ENCODE measurements at regions not wholly inside any gene's neighbourhood (a gene's known extent, or its start where the extent isn't known, plus 50 kb on each side); places are given as distances from the start of the nearest gene placed in this dataset.
A peak's percentile ranks its signal among the peaks of the same experiment; 100 is the strongest.

DNA sequence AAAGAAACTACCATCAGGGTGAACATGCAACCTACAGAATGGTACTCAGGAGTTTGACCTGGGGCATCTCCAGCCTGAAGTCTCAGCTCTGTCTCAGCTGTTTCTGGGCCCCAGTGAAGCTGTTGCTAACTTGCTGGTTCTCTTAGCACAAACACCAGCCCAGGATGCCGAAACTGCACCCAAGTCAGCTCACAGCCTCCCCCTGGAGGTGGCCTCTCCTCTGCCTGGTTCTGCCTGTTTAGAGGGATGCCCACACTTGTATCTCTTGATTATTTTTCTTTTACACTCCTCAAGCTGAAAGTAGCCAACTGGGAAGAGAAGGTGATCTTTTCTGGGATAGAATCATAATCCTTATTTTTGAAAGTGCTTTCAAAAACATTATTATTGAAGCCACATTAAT lies 289.0 kb upstream of the RASGRP1 start:
- H3K36me3 ChIP-seq (ENCODE audit: insufficient read depth, low read length) = no peaks in the 10 kb centered on the region
- H3K27me3 ChIP-seq (ENCODE audit: insufficient read depth, low read length, poor library complexity, severe bottlenecking) = no peaks in the 10 kb centered on the region
- no peak overlapping the region for H3K4me3 ChIP-seq (ENCODE audit: low read length)
- H3K4me3 Mint-ChIP-seq = no peak overlapping the region
- no peak overlapping the region for H3K27ac ChIP-seq (ENCODE audit: low read depth, low read length)
- no peaks in the 10 kb centered on the region for H3K9me3 Mint-ChIP-seq
- H3K9me3 ChIP-seq (ENCODE audit: low read length) = no peaks in the 10 kb centered on the region
- no peaks in the 10 kb centered on the region for H3K4me1 ChIP-seq (ENCODE audit: insufficient read depth, low read length)
- ChIA-PET CTCF (no interaction called here), POLR2A (no interaction called here)
- peak in 4 of 5 donors; percentile 3 to 59 (median 8) for DNase-seq
- H3K4me1 Mint-ChIP-seq = no peaks in the 10 kb centered on the region
- peaks cover 16 to 31% of the 10 kb centered on the region in 2 donors for H3K27me3 Mint-ChIP-seq
- H3K36me3 Mint-ChIP-seq = no peaks in the 10 kb centered on the region
- no peak overlapping the region for H3K27ac Mint-ChIP-seq

DNA sequence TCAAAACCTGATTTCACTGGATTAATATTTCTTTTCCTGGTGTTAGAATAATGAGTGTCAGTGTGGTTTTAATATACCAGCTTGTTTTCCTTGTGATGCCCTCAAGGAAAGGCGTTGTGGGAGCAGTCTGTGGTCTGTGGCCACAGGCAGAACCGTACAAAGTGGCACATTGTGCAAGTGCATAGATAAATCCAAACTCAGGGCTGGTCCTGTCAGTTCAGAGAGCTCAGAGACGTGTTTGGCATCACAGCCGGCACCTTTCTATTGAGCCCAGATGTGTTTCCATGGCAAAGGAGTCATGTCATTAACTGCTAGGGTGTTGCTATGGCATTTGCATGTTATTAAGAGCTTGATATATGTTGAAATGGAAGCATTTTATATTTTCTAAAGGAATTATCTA lies 289.9 kb upstream of the RASGRP1 start:
- Histone ChIP-seq H3K9me3 (ENCODE audit: low read length) (no peaks in the 10 kb centered on the region), H3K36me3 (ENCODE audit: insufficient read depth, low read length) (no peaks in the 10 kb centered on the region), H3K4me3 (ENCODE audit: low read length) (no peak overlapping the region), H3K4me1 (ENCODE audit: insufficient read depth, low read length) (no peaks in the 10 kb centered on the region), H3K27ac (ENCODE audit: low read depth, low read length) (no peak overlapping the region), H3K27me3 (ENCODE audit: insufficient read depth, low read length, poor library complexity, severe bottlenecking) (no peaks in the 10 kb centered on the region)
- Mint-ChIP-seq H3K27ac (no peak overlapping the region), H3K27me3 (peaks cover 13 to 29% of the 10 kb centered on the region in 2 donors), H3K36me3 (no peaks in the 10 kb centered on the region), H3K4me3 (no peak overlapping the region), H3K4me1 (no peaks in the 10 kb centered on the region), H3K9me3 (no peaks in the 10 kb centered on the region)
- ChIA-PET POLR2A (no interaction called here), CTCF (no interaction called here)
- no peak for DNase-seq

DNA sequence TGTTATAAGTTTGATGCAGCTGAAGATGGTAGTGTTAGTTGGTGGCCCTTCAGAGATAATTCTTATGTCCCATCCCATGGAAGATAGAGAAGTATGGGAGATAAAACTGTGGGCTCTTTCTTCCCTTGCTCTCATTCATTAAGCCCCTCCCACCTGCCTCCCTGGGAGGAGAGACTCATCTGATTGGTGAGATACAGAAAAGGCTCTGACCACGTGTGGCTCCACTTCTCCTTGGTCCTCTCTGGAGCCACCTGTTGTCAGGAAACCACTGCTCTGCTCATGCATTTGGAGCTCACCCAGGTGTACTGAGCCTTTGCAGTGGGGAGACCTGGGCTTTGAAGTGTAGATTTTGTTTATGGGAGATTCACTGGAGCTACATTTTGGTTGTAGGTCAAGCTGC lies 293.2 kb upstream of the RASGRP1 start:
- POLR2A ChIA-PET = no interaction called here
- Histone ChIP-seq H3K27ac (ENCODE audit: low read depth, low read length) (no peak overlapping the region), H3K27me3 (ENCODE audit: insufficient read depth, low read length, poor library complexity, severe bottlenecking) (no peaks in the 10 kb centered on the region), H3K9me3 (ENCODE audit: low read length) (no peaks in the 10 kb centered on the region), H3K4me1 (ENCODE audit: insufficient read depth, low read length) (no peaks in the 10 kb centered on the region), H3K4me3 (ENCODE audit: low read length) (no peak overlapping the region), H3K36me3 (ENCODE audit: insufficient read depth, low read length) (no peaks in the 10 kb centered on the region)
- Mint-ChIP-seq H3K27ac (no peak overlapping the region), H3K4me1 (no peaks in the 10 kb centered on the region), H3K9me3 (no peaks in the 10 kb centered on the region), H3K36me3 (no peaks in the 10 kb centered on the region), H3K4me3 (no peak overlapping the region), H3K27me3 (peaks cover 8 to 38% of the 10 kb centered on the region in 2 donors)
- DNase-seq = no peak
- CTCF ChIA-PET = interaction anchor here (1.0 kb wide), 1 partner anchor 15 kb away, joined by 3 read pairs; no protein-coding TSS in a partner anchor

GRCh38 chr15:38859574-38859973 lies 295.0 kb upstream of the RASGRP1 start:
- peaks cover 4 to 28% of the 10 kb centered on the region in 2 donors for H3K27me3 Mint-ChIP-seq
- no peak overlapping the region for H3K27ac Mint-ChIP-seq
- H3K9me3 ChIP-seq (ENCODE audit: low read length) = no peaks in the 10 kb centered on the region
- H3K36me3 Mint-ChIP-seq = no peaks in the 10 kb centered on the region
- CTCF ChIA-PET = no interaction called here
- H3K27ac ChIP-seq (ENCODE audit: low read depth, low read length) = no peak overlapping the region
- no peak for DNase-seq
- no peak overlapping the region for H3K4me3 Mint-ChIP-seq
- no peaks in the 10 kb centered on the region for H3K9me3 Mint-ChIP-seq
- H3K36me3 ChIP-seq (ENCODE audit: insufficient read depth, low read length) = no peaks in the 10 kb centered on the region
- H3K27me3 ChIP-seq (ENCODE audit: insufficient read depth, low read length, poor library complexity, severe bottlenecking) = no peaks in the 10 kb centered on the region
- POLR2A ChIA-PET = no interaction called here
- H3K4me3 ChIP-seq (ENCODE audit: low read length) = no peak overlapping the region
- H3K4me1 ChIP-seq (ENCODE audit: insufficient read depth, low read length) = no peaks in the 10 kb centered on the region
- no peaks in the 10 kb centered on the region for H3K4me1 Mint-ChIP-seq

- Histone ChIP-seq H3K27me3 (ENCODE audit: insufficient read depth, low read length, poor library complexity, severe bottlenecking) (no peaks in the 10 kb centered on the region), H3K4me3 (ENCODE audit: low read length) (no peak overlapping the region), H3K9me3 (ENCODE audit: low read length) (no peaks in the 10 kb centered on the region), H3K36me3 (ENCODE audit: insufficient read depth, low read length) (no peaks in the 10 kb centered on the region), H3K4me1 (ENCODE audit: insufficient read depth, low read length) (no peaks in the 10 kb centered on the region), H3K27ac (ENCODE audit: low read depth, low read length) (no peak overlapping the region)
- Mint-ChIP-seq H3K9me3 (no peaks in the 10 kb centered on the region), H3K27ac (no peak overlapping the region), H3K4me3 (no peak overlapping the region), H3K4me1 (no peaks in the 10 kb centered on the region), H3K36me3 (no peaks in the 10 kb centered on the region), H3K27me3 (peaks cover 3 to 24% of the 10 kb centered on the region in 2 donors)
- CTCF ChIA-PET = no interaction called here
- POLR2A ChIA-PET = no interaction called here
- no peak for DNase-seq
Observed at GRCh38 chr15:38860253-38860652, 295.6 kb upstream of the RASGRP1 start.

GRCh38 chr15:38860674-38861073 lies 296.1 kb upstream of the RASGRP1 start:
- H3K36me3 ChIP-seq (ENCODE audit: insufficient read depth, low read length) = no peaks in the 10 kb centered on the region
- H3K4me1 ChIP-seq (ENCODE audit: insufficient read depth, low read length) = no peaks in the 10 kb centered on the region
- H3K27ac ChIP-seq (ENCODE audit: low read depth, low read length) = no peak overlapping the region
- no peaks in the 10 kb centered on the region for H3K9me3 ChIP-seq (ENCODE audit: low read length)
- Mint-ChIP-seq H3K27me3 (peaks cover 5 to 24% of the 10 kb centered on the region in 2 donors), H3K4me1 (no peaks in the 10 kb centered on the region), H3K27ac (no peak overlapping the region), H3K4me3 (no peak overlapping the region), H3K36me3 (no peaks in the 10 kb centered on the region), H3K9me3 (no peaks in the 10 kb centered on the region)
- no peak overlapping the region for H3K4me3 ChIP-seq (ENCODE audit: low read length)
- ChIA-PET CTCF (no interaction called here), POLR2A (no interaction called here)
- no peak for DNase-seq
- H3K27me3 ChIP-seq (ENCODE audit: insufficient read depth, low read length, poor library complexity, severe bottlenecking) = no peaks in the 10 kb centered on the region

DNA sequence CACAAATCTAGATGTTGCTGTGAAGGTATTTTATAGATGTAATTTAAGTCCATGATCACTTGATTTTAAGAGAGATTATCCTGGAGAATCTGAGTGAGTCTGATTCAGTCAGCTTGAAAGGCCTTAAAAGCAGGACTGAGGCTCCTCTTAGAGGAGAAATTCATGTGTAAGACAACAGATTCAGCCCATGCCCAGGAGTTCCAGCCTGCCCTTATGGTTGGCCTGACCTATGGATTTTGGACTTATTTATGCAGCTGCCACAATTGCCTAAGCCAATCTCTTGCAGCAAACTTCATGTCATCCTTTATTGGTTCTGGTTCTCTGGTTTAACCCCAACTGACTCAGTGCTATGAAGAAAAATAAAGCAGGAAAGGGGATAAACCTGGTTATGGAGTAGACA lies 296.5 kb upstream of the RASGRP1 start:
- H3K4me3 ChIP-seq (ENCODE audit: low read length) = no peak overlapping the region
- Mint-ChIP-seq H3K4me3 (no peak overlapping the region), H3K36me3 (no peaks in the 10 kb centered on the region), H3K27ac (no peak overlapping the region), H3K4me1 (no peaks in the 10 kb centered on the region), H3K9me3 (no peaks in the 10 kb centered on the region), H3K27me3 (peaks cover 6 to 28% of the 10 kb centered on the region in 2 donors)
- H3K9me3 ChIP-seq (ENCODE audit: low read length) = no peaks in the 10 kb centered on the region
- H3K27me3 ChIP-seq (ENCODE audit: insufficient read depth, low read length, poor library complexity, severe bottlenecking) = no peaks in the 10 kb centered on the region
- H3K36me3 ChIP-seq (ENCODE audit: insufficient read depth, low read length) = no peaks in the 10 kb centered on the region
- POLR2A ChIA-PET = no interaction called here
- H3K27ac ChIP-seq (ENCODE audit: low read depth, low read length) = no peak overlapping the region
- DNase-seq = no peak
- H3K4me1 ChIP-seq (ENCODE audit: insufficient read depth, low read length) = no peaks in the 10 kb centered on the region
- CTCF ChIA-PET = no interaction called here

- H3K27ac ChIP-seq (ENCODE audit: low read depth, low read length) = no peak overlapping the region
- Mint-ChIP-seq H3K27me3 (peaks cover 3 to 26% of the 10 kb centered on the region in 2 donors), H3K4me1 (no peaks in the 10 kb centered on the region), H3K27ac (no peak overlapping the region), H3K9me3 (no peaks in the 10 kb centered on the region), H3K4me3 (no peak overlapping the region), H3K36me3 (no peaks in the 10 kb centered on the region)
- H3K36me3 ChIP-seq (ENCODE audit: insufficient read depth, low read length) = no peaks in the 10 kb centered on the region
- H3K9me3 ChIP-seq (ENCODE audit: low read length) = no peaks in the 10 kb centered on the region
- no peaks in the 10 kb centered on the region for H3K27me3 ChIP-seq (ENCODE audit: insufficient read depth, low read length, poor library complexity, severe bottlenecking)
- H3K4me3 ChIP-seq (ENCODE audit: low read length) = no peak overlapping the region
- DNase-seq = no peak
- no peaks in the 10 kb centered on the region for H3K4me1 ChIP-seq (ENCODE audit: insufficient read depth, low read length)
- ChIA-PET CTCF (no interaction called here), POLR2A (no interaction called here)
Observed at GRCh38 chr15:38862099-38862498, 297.5 kb upstream of the RASGRP1 start.

DNA sequence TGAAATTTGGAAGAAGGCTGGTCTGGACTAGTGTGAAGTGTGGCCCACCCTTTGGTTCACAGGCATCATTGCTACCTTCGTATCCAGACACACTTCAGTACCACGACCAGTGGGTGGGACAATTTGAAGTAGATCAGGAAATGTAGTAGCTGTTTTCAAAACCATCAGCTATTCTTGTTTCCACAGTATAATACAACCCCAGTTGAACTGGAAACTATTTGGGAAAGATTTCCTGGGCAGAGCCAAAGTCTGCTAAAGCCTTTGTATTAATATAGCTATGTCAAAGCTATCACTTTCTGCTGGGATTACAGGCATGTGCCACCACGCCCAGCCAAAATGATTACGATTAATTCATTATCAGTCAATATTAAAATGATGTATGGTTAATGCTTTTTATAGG lies 298.8 kb upstream of the RASGRP1 start:
- Mint-ChIP-seq H3K27me3 (peaks cover 5 to 29% of the 10 kb centered on the region in 2 donors), H3K9me3 (no peaks in the 10 kb centered on the region), H3K36me3 (no peaks in the 10 kb centered on the region), H3K27ac (no peak overlapping the region), H3K4me1 (no peaks in the 10 kb centered on the region), H3K4me3 (no peak overlapping the region)
- Histone ChIP-seq H3K36me3 (ENCODE audit: insufficient read depth, low read length) (no peaks in the 10 kb centered on the region), H3K9me3 (ENCODE audit: low read length) (no peaks in the 10 kb centered on the region), H3K27me3 (ENCODE audit: insufficient read depth, low read length, poor library complexity, severe bottlenecking) (no peaks in the 10 kb centered on the region), H3K4me1 (ENCODE audit: insufficient read depth, low read length) (no peaks in the 10 kb centered on the region), H3K4me3 (ENCODE audit: low read length) (no peak overlapping the region), H3K27ac (ENCODE audit: low read depth, low read length) (no peak overlapping the region)
- POLR2A ChIA-PET = no interaction called here
- CTCF ChIA-PET = no interaction called here
- DNase-seq = no peak
